ENCODE measurements at regions not wholly inside any gene's neighbourhood (a gene's known extent, or its start where the extent isn't known, plus 50 kb on each side); places are given as distances from the start of the nearest gene placed in this dataset.

DNA sequence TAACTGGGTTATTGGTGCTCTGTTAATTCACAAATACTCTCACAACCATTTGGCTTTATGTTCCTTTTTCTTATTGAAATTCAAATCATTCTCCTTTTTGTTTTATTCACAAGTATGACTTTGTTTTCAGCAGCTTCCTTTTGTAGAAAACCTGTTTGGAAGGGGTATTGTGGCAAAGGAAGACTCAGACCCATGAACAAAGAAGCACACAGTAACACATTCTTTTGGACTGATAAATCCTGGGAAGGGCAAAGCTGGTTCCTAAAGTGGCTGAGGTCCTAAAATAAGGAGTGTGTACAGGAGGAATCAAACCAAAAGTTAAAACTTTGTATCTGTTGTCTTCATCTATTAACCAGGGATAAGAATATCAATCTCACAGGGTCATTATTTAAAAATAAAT is 374.7 kb upstream of the FIGN start:
- Histone ChIP-seq H3K9me3 (no peaks in the 10 kb centered on the region), H3K4me3 (no peak overlapping the region), H3K27ac (no peak overlapping the region), H3K4me1 (no peaks in the 10 kb centered on the region), H3K36me3 (no peaks in the 10 kb centered on the region), H3K27me3 (no peaks in the 10 kb centered on the region)
- intact Hi-C loops (cut with DNase I), result no loop called here
- DNase-seq (ENCODE audit: extremely low spot score in 2 of 2), result no peak
- TF ChIP-seq POLR2A (IDR thresholded peaks at IDR 0.05) (no peak), POLR2AphosphoS5 (IDR thresholded peaks at IDR 0.05; ENCODE audit: insufficient read depth in 1 of 2, low read depth in 1 of 2) (no peak), CTCF (IDR thresholded peaks at IDR 0.05) (no peak)

GRCh38 chr2:164109006-164109405 is 373.2 kb upstream of the FIGN start:
- H3K36me3 ChIP-seq, result no peaks in the 10 kb centered on the region
- no peak overlapping the region for H3K27ac ChIP-seq
- H3K27me3 ChIP-seq, result no peaks in the 10 kb centered on the region
- H3K4me1 ChIP-seq, result no peaks in the 10 kb centered on the region
- TF ChIP-seq POLR2AphosphoS5 (IDR thresholded peaks at IDR 0.05; ENCODE audit: insufficient read depth in 1 of 2, low read depth in 1 of 2), result no peak
- TF ChIP-seq POLR2A (IDR thresholded peaks at IDR 0.05), result no peak
- TF ChIP-seq CTCF (IDR thresholded peaks at IDR 0.05), result no peak
- intact Hi-C loops (cut with DNase I), result no loop called here
- H3K4me3 ChIP-seq, result no peak overlapping the region
- no peaks in the 10 kb centered on the region for H3K9me3 ChIP-seq
- no peak for DNase-seq (ENCODE audit: extremely low spot score in 2 of 2)

GRCh38 chr2:164103271-164103670 is 367.5 kb upstream of the FIGN start:
- Histone ChIP-seq H3K27ac (no peak overlapping the region), H3K27me3 (no peaks in the 10 kb centered on the region), H3K4me3 (no peak overlapping the region), H3K9me3 (no peaks in the 10 kb centered on the region), H3K36me3 (no peaks in the 10 kb centered on the region), H3K4me1 (no peaks in the 10 kb centered on the region)
- TF ChIP-seq CTCF (IDR thresholded peaks at IDR 0.05), result no peak
- no peak for TF ChIP-seq POLR2A (IDR thresholded peaks at IDR 0.05)
- no peak for TF ChIP-seq POLR2AphosphoS5 (IDR thresholded peaks at IDR 0.05; ENCODE audit: insufficient read depth in 1 of 2, low read depth in 1 of 2)
- DNase-seq (ENCODE audit: extremely low spot score in 2 of 2), result no peak
- intact Hi-C loops (cut with DNase I), result no loop called here

DNA sequence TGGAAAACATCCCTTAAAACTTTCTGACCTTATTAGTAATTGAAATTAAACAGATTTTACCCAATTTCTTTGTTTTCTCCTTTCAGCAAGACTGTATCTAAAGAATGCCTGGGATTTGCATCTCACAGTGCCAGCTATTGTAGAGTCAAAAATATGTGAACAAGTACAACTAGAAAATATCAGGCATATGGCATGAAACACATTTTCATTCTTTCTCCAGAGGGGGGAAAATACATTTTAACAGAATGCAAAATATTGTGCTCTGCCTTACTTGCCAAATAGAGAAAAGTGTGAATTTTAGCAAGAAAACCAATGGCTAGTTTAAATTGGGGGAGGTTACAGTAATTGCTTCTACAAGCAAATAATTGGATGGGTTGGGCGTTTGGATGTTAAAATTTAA is 366.6 kb upstream of the FIGN start:
- no peaks in the 10 kb centered on the region for H3K9me3 ChIP-seq
- intact Hi-C loops (cut with DNase I), result no loop called here
- H3K36me3 ChIP-seq, result no peaks in the 10 kb centered on the region
- no peaks in the 10 kb centered on the region for H3K27me3 ChIP-seq
- no peak for TF ChIP-seq CTCF (IDR thresholded peaks at IDR 0.05)
- no peak for TF ChIP-seq POLR2A (IDR thresholded peaks at IDR 0.05)
- no peak for TF ChIP-seq POLR2AphosphoS5 (IDR thresholded peaks at IDR 0.05; ENCODE audit: insufficient read depth in 1 of 2, low read depth in 1 of 2)
- H3K4me1 ChIP-seq, result no peaks in the 10 kb centered on the region
- H3K27ac ChIP-seq, result no peak overlapping the region
- no peak for DNase-seq (ENCODE audit: extremely low spot score in 2 of 2)
- no peak overlapping the region for H3K4me3 ChIP-seq

DNA sequence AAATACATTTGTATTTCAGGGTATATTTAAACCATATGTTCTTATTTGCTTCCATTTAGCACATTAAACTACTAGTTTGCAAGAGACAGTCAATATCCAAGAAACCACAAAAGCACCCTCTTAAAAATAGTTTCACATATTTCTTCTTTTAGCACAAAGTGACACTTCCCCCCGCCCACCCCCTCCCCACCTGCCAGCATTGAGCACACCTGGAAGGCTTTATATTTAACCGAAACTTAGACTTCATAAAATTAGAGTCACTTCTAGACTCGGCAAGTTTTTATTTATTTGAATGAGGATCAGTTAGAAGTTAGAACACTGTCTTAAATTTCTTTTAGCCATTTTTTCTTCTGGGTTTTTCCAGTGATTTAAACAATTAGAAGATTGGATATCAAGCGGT is 355.9 kb upstream of the FIGN start:
- Histone ChIP-seq H3K9me3 (no peaks in the 10 kb centered on the region), H3K4me3 (no peak overlapping the region), H3K27ac (no peak overlapping the region), H3K4me1 (no peaks in the 10 kb centered on the region), H3K27me3 (no peaks in the 10 kb centered on the region), H3K36me3 (no peaks in the 10 kb centered on the region)
- TF ChIP-seq POLR2A (IDR thresholded peaks at IDR 0.05), result no peak
- TF ChIP-seq CTCF (IDR thresholded peaks at IDR 0.05), result no peak
- no peak for TF ChIP-seq POLR2AphosphoS5 (IDR thresholded peaks at IDR 0.05; ENCODE audit: insufficient read depth in 1 of 2, low read depth in 1 of 2)
- intact Hi-C loops (cut with DNase I), result no loop called here
- DNase-seq (ENCODE audit: extremely low spot score in 2 of 2), result no peak

Measured in vagina (tissue), 2 donors.